ENCODE measurements at regions not wholly inside any gene's neighbourhood (a gene's known extent, or its start where the extent isn't known, plus 50 kb on each side); places are given as distances from the start of the nearest gene placed in this dataset.

DNA sequence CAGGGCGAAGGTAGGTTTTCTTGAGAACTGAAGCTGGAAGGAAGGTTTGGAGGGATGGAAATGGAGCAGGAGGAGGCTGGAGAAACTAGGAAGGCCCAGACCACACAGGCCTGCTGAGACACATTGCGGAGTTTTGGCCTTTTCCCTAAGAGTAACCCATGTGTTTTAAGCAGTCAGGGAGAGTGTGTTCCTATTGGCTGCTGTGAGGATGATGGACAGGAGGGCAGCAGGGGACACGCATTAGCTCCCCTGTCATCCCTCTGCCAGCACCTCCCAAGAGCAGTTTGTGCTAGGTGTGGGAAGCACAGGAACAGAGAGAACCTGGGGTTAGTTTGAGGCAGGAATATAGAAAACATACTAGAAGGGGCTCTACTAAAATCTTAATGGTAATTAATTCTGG lies 842.1 kb downstream of the TBC1D22A start:
- TF ChIP-seq, protein P1, sequence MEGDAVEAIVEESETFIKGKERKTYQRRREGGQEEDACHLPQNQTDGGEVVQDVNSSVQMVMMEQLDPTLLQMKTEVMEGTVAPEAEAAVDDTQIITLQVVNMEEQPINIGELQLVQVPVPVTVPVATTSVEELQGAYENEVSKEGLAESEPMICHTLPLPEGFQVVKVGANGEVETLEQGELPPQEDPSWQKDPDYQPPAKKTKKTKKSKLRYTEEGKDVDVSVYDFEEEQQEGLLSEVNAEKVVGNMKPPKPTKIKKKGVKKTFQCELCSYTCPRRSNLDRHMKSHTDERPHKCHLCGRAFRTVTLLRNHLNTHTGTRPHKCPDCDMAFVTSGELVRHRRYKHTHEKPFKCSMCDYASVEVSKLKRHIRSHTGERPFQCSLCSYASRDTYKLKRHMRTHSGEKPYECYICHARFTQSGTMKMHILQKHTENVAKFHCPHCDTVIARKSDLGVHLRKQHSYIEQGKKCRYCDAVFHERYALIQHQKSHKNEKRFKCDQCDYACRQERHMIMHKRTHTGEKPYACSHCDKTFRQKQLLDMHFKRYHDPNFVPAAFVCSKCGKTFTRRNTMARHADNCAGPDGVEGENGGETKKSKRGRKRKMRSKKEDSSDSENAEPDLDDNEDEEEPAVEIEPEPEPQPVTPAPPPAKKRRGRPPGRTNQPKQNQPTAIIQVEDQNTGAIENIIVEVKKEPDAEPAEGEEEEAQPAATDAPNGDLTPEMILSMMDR (conservative IDR thresholded peaks at IDR 0.05): no peak
- Mint-ChIP-seq H3K27me3 (ENCODE audit: low read depth) (peaks cover 14% of the 10 kb centered on the region), H3K9me3 (no peaks in the 10 kb centered on the region), H3K27ac (ENCODE audit: unreplicated experiment) (peak overlapping the region; percentile 32), H3K36me3 (ENCODE audit: low read depth) (no peaks in the 10 kb centered on the region), H3K4me3 (no peak overlapping the region), H3K4me1 (peaks cover 4% of the 10 kb centered on the region)
- DNase-seq (ENCODE audit: low read depth, low spot score): no peak

DNA sequence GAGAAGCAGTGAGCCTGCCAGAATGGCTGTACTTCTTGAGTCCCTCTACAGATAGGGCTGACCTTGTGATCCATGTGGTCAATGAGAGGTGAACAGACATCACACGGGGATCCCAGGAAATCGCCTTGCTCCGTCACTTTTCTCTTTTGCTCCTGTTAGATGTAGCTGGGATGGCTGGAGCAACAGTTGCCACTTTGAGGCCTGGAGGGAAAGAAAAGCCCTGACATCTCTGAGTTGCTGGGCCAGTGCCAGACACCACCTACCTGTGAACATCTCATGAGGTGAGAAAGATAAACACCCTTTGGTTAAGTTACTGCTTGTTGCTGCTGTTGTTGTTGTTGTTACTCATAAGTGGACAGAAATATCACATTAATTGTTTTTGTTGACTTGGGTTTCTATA lies 840.3 kb downstream of the TBC1D22A start:
- H3K9me3 Mint-ChIP-seq: no peaks in the 10 kb centered on the region
- DNase-seq (ENCODE audit: low read depth, low spot score): no peak
- no peaks in the 10 kb centered on the region for H3K36me3 Mint-ChIP-seq (ENCODE audit: low read depth)
- no peak overlapping the region for H3K4me3 Mint-ChIP-seq
- H3K27me3 Mint-ChIP-seq (ENCODE audit: low read depth): peaks cover 15% of the 10 kb centered on the region
- H3K4me1 Mint-ChIP-seq: peaks cover 4% of the 10 kb centered on the region
- no peak overlapping the region for H3K27ac Mint-ChIP-seq (ENCODE audit: unreplicated experiment)
- TF ChIP-seq, protein P1 (conservative IDR thresholded peaks at IDR 0.05): no peak

DNA sequence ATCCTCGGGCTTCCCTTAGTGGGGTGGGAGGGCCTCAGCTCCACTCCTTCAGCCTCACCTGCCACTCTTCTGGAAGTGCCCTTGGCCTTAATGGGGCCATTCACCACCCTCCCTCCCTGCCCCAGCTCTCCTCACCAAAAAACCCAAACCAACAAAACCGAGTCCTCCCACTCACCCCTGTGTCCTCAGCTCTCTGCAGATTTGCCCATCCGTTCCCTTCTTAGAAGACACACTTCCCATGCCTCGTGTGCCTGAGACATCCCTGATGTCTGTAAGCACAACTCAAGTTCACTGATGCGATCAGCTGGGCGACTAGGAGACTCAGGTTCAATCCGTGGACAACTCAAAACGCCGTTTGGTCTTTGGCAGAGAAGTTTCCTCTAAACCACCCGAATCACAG lies 839.2 kb downstream of the TBC1D22A start:
- no peak overlapping the region for H3K4me3 Mint-ChIP-seq
- TF ChIP-seq, protein P1 (conservative IDR thresholded peaks at IDR 0.05): no peak
- H3K27me3 Mint-ChIP-seq (ENCODE audit: low read depth): peaks cover 17% of the 10 kb centered on the region
- no peaks in the 10 kb centered on the region for H3K9me3 Mint-ChIP-seq
- DNase-seq (ENCODE audit: low read depth, low spot score): no peak
- H3K27ac Mint-ChIP-seq (ENCODE audit: unreplicated experiment): no peak overlapping the region
- H3K4me1 Mint-ChIP-seq: peaks cover 4% of the 10 kb centered on the region
- H3K36me3 Mint-ChIP-seq (ENCODE audit: low read depth): no peaks in the 10 kb centered on the region

DNA sequence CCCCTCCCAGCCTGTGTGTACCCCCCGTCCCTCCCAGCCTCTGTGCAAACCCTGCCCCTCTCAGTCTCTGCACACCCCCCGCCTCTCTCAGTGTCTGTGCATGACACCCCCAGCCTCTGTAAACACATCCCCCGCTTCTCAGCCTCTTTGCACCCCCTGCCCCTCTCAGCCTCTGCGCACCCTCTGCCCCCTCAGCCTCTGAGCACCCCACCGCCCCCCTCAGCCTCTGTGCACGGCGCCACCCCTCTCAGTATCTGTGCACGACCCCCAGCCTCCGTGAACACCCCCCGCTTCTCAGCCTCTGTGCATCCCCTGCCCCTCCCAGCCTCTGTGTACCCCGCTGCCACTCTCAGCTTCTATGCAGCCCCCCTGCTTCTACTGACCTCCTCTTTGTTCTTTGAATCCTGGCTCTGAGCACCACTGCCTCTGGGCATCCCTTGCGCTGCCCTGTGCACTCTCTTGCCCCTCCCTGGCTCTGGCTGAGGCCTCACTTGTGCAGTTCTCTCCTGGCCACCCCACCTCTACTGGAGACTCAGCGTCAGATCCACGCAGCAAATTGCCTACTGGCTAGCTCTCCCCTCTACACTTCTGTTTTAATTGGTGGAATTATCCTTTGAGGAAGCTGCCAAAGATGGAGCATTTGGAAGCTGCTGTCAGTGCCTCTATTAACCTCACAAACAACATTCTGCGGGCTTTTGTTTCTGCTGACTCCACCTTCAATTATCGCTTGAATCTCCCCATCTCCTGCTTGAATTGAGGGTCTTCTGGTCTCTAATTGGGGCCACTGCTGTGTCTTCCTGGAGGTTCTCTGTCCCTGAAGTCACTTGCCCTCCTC lies 838.6 kb downstream of the TBC1D22A start:
- no peaks in the 10 kb centered on the region for H3K36me3 Mint-ChIP-seq (ENCODE audit: low read depth)

DNA sequence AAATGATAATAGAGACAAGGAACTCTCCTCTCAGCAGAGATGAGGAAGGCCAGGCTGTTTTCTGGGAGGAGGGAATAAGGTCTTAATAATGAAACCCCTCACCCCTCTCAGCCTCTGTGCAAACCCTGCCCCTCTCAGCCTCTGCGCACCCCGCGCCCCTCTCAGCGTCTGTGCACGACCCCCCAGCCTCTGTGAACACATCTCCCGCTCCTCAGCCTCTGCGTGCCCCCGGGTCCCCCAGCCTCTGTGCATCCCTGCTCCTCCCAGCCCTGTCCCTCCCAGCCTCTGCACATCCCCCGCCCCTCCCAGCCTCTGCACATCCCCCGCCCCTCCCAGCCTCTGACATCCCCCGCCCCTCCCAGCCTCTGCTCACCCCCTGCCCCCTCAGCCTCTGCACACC lies 837.8 kb downstream of the TBC1D22A start:
- no peaks in the 10 kb centered on the region for H3K36me3 Mint-ChIP-seq (ENCODE audit: low read depth)
- TF ChIP-seq, protein P1 (conservative IDR thresholded peaks at IDR 0.05): no peak
- H3K4me1 Mint-ChIP-seq: peaks cover 4% of the 10 kb centered on the region
- no peak for DNase-seq (ENCODE audit: low read depth, low spot score)
- H3K4me3 Mint-ChIP-seq: no peak overlapping the region
- no peak overlapping the region for H3K27ac Mint-ChIP-seq (ENCODE audit: unreplicated experiment)
- H3K27me3 Mint-ChIP-seq (ENCODE audit: low read depth): peaks cover 14% of the 10 kb centered on the region
- no peaks in the 10 kb centered on the region for H3K9me3 Mint-ChIP-seq

More for the DNA sequence above, 838.6 kb downstream of the TBC1D22A start:
- Mint-ChIP-seq H3K4me3 (no peak overlapping the region), H3K4me1 (peaks cover 4% of the 10 kb centered on the region), H3K27ac (ENCODE audit: unreplicated experiment) (no peak overlapping the region), H3K9me3 (no peaks in the 10 kb centered on the region), H3K27me3 (ENCODE audit: low read depth) (peaks cover 16% of the 10 kb centered on the region)
- TF ChIP-seq, protein P1 (conservative IDR thresholded peaks at IDR 0.05): no peak
- no peak for DNase-seq (ENCODE audit: low read depth, low spot score)

All from neural crest cell (in vitro differentiated cells).